Endodermal cell (in vitro differentiated cells): ENCODE measurements at regions not wholly inside any gene's neighbourhood (a gene's known extent, or its start where the extent isn't known, plus 50 kb on each side); places are given as distances from the start of the nearest gene placed in this dataset.

Source experiments
- DNase-seq: peaks from one replicate; pipeline ENCODE4 v3.0.0-alpha.2; 2017
- H3K27ac ChIP-seq: 2 replicates; pipeline ENCODE4 v1.5.1; 2013; ENCODE audit warnings: mild to moderate bottlenecking, low read depth, low read length, moderate library complexity
- H3K27me3 ChIP-seq: 2 replicates; pipeline ENCODE4 v1.6.1; 2013; ENCODE audit warnings: mild to moderate bottlenecking, low read length, moderate library complexity; ENCODE audit not compliant: insufficient read depth, control insufficient read depth, poor library complexity, severe bottlenecking
- H3K36me3 ChIP-seq: 2 replicates; pipeline ENCODE4 v1.7.0; 2013; ENCODE audit warnings: mild to moderate bottlenecking, low read length, moderate library complexity; ENCODE audit not compliant: control insufficient read depth, insufficient read depth
- H3K4me1 ChIP-seq: one replicate; pipeline ENCODE4 v1.7.0; 2013; ENCODE audit warnings: low read length; ENCODE audit not compliant: control insufficient read depth, insufficient read depth
- H3K4me3 ChIP-seq: 2 replicates; pipeline ENCODE4 v1.5.1; 2013; ENCODE audit warnings: mild to moderate bottlenecking, low read length, moderate library complexity
- H3K9ac ChIP-seq: 2 replicates; pipeline ENCODE4 v1.6.1; 2013; ENCODE audit warnings: mild to moderate bottlenecking, low read length, moderate library complexity; ENCODE audit not compliant: poor library complexity, severe bottlenecking; ENCODE audit errors: extremely low read depth
- H3K9me3 ChIP-seq: 2 replicates; pipeline ENCODE4 v1.6.1; 2013; ENCODE audit warnings: mild to moderate bottlenecking, low read length, moderate library complexity; ENCODE audit not compliant: control insufficient read depth
- H3K27ac Mint-ChIP-seq: 2 replicates; pipeline ENCODE4 v1.8.0; 2020; ENCODE audit warnings: mixed read lengths
- H3K27me3 Mint-ChIP-seq: 2 replicates; pipeline ENCODE4 v1.8.0; 2021; ENCODE audit warnings: mild to moderate bottlenecking, mixed read lengths; ENCODE audit not compliant: insufficient read depth
- H3K36me3 Mint-ChIP-seq: 2 replicates; pipeline ENCODE4 v1.8.0; 2020; ENCODE audit warnings: low read depth, mixed read lengths
- H3K4me1 Mint-ChIP-seq: 2 replicates; pipeline ENCODE4 v1.8.0; 2020; ENCODE audit warnings: mixed read lengths
- H3K4me3 Mint-ChIP-seq: 2 replicates; pipeline ENCODE4 v1.8.0; 2020; ENCODE audit warnings: mild to moderate bottlenecking, moderate library complexity, mixed read lengths
- H3K9me3 Mint-ChIP-seq: 2 replicates; pipeline ENCODE4 v1.8.0; 2020; ENCODE audit warnings: mild to moderate bottlenecking, mixed read lengths
- WGBS, 2 experiments: methylation state at CpG; one replicate each; pipeline versions ENCODE4 v1.1.5 to v1.1.7; 2013; ENCODE audit warnings: missing lambda C conversion rate in 2 of 2, mixed read lengths in 1 of 2; ENCODE audit not compliant: insufficient coverage in 1 of 2, insufficient read length in 1 of 2; 5-methylcytosine and 5-hydroxymethylcytosine counted together
- TF ChIP-seq, protein P1 (sequence below): fragments of 200-600 bp; sonication (generic); conservative IDR thresholded peaks from 2 replicates; pipeline ENCODE4 v1.5.0; 2021; ENCODE audit warnings: antibody characterized with exemption, mild to moderate bottlenecking

DNA sequence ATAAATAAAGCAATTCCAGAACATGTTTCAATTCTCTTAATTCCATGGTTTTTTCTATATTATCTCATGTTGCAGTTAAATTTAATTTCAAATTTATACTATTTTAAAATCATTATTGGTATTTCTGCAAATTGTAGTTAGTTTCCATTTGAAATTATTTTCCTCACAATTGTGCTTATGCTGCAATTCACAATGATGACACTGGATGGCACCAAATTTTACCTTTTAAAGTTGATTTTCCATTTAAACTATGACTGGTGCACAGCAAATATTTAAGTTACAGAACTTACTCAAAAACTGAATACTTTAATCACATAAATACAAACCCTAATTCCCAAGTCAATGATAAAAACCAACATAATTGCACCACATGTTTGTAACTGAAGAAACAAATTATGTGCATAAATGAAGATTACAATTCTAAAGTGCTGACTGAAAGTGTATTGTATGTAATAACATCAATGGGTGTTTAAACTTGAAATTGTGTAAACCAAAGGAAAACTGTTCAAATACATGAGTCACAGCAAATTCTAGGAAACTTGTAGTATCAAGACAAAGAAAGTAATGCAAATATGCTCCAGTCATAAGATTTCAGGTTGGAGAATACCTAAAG, 75.3 kb upstream of the AASS start:
- Histone ChIP-seq H3K27ac (no peak overlapping the region), H3K27me3 (no peaks in the 10 kb centered on the region), H3K4me3 (no peak overlapping the region), H3K36me3 (no peaks in the 10 kb centered on the region), H3K4me1 (no peaks in the 10 kb centered on the region), H3K9me3 (no peaks in the 10 kb centered on the region), H3K9ac (no peak overlapping the region)
- Mint-ChIP-seq H3K27me3 (no peaks in the 10 kb centered on the region), H3K4me3 (no peak overlapping the region), H3K4me1 (no peaks in the 10 kb centered on the region), H3K9me3 (no peaks in the 10 kb centered on the region), H3K27ac (no peak overlapping the region), H3K36me3 (no peaks in the 10 kb centered on the region)
- TF ChIP-seq, protein P1, sequence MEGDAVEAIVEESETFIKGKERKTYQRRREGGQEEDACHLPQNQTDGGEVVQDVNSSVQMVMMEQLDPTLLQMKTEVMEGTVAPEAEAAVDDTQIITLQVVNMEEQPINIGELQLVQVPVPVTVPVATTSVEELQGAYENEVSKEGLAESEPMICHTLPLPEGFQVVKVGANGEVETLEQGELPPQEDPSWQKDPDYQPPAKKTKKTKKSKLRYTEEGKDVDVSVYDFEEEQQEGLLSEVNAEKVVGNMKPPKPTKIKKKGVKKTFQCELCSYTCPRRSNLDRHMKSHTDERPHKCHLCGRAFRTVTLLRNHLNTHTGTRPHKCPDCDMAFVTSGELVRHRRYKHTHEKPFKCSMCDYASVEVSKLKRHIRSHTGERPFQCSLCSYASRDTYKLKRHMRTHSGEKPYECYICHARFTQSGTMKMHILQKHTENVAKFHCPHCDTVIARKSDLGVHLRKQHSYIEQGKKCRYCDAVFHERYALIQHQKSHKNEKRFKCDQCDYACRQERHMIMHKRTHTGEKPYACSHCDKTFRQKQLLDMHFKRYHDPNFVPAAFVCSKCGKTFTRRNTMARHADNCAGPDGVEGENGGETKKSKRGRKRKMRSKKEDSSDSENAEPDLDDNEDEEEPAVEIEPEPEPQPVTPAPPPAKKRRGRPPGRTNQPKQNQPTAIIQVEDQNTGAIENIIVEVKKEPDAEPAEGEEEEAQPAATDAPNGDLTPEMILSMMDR: peak; percentile 89
- no peak for DNase-seq

DNA sequence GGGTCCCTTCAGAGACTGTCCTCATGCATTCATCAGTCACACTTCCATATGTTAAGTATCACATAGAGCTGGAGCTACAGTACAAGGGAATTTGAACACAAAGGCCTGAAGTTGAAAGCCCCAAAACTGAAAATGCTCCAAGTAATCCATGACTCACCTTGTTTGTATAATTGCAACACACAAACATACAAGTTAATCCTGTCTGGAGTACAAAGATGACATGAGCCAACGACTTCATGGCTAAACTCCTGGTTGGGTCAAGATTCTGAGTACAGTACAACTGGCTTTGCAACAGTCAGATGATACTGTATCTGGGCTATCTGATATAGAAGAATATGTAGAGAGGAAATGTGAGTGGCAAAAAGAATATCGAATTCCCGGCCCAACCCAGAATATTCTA, 73.1 kb upstream of the AASS start:
- H3K9ac ChIP-seq: no peak overlapping the region
- Mint-ChIP-seq H3K27ac (no peak overlapping the region), H3K4me1 (no peaks in the 10 kb centered on the region), H3K9me3 (no peaks in the 10 kb centered on the region), H3K4me3 (no peak overlapping the region), H3K27me3 (no peaks in the 10 kb centered on the region), H3K36me3 (no peaks in the 10 kb centered on the region)
- no peaks in the 10 kb centered on the region for H3K9me3 ChIP-seq
- no peaks in the 10 kb centered on the region for H3K36me3 ChIP-seq
- no peak overlapping the region for H3K4me3 ChIP-seq
- H3K4me1 ChIP-seq: no peaks in the 10 kb centered on the region
- H3K27me3 ChIP-seq: no peaks in the 10 kb centered on the region
- WGBS, 2 experiments: 62 to 67% methylated on average over 3 of the region's 3 CpGs
- no peak for DNase-seq
- TF ChIP-seq, protein P1: no peak
- no peak overlapping the region for H3K27ac ChIP-seq

DNA sequence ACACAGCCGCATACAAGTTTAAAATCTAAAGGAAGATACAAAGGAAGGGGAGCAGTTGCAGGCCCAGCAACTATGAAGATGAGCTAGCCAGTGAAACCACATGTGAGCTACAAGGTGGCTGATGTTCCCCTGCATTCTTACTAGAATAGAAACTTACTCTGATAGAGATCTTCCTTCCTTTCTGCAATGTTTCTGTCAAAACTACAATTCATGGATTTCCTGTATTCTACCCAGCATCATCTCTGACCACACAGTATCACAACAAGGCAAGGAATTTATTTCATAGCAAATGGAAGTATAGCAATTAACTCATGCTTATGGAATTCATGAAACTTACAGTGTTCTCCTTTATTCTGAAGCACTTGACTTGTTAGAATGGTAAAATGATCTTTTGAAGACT, 68.7 kb upstream of the AASS start:
- H3K4me1 Mint-ChIP-seq: no peaks in the 10 kb centered on the region
- H3K9ac ChIP-seq: no peak overlapping the region
- H3K27ac ChIP-seq: no peak overlapping the region
- no peak overlapping the region for H3K4me3 Mint-ChIP-seq
- no peaks in the 10 kb centered on the region for H3K27me3 ChIP-seq
- H3K9me3 ChIP-seq: no peaks in the 10 kb centered on the region
- TF ChIP-seq, protein P1: no peak
- no peak overlapping the region for H3K4me3 ChIP-seq
- H3K36me3 ChIP-seq: no peaks in the 10 kb centered on the region
- H3K9me3 Mint-ChIP-seq: peaks cover 9% of the 10 kb centered on the region
- H3K36me3 Mint-ChIP-seq: no peaks in the 10 kb centered on the region
- no peaks in the 10 kb centered on the region for H3K27me3 Mint-ChIP-seq
- 93 to 100% methylated on average over 1 of the region's 1 CpG for WGBS, 2 experiments
- DNase-seq: no peak
- no peak overlapping the region for H3K27ac Mint-ChIP-seq
- H3K4me1 ChIP-seq: no peaks in the 10 kb centered on the region
